ENCODE measurements at regions not wholly inside any gene's neighbourhood (a gene's known extent, or its start where the extent isn't known, plus 50 kb on each side); places are given as distances from the start of the nearest gene placed in this dataset.

- 83 to 88% methylated on average over 1 to 3 of the region's 3 CpGs for WGBS, 2 experiments (ENCODE audit: insufficient coverage in 1 of 2, insufficient read length in 1 of 2)
- H3K4me3 ChIP-seq (ENCODE audit: low read length), result no peak overlapping the region
- H3K27ac ChIP-seq (ENCODE audit: low read depth, low read length), result no peak overlapping the region
- no peaks in the 10 kb centered on the region for H3K27me3 ChIP-seq (ENCODE audit: control insufficient read depth, insufficient read depth, low read length, poor library complexity, severe bottlenecking)
- peaks cover 31% of the 10 kb centered on the region for H3K4me1 Mint-ChIP-seq
- peaks cover 19% of the 10 kb centered on the region for H3K9me3 ChIP-seq (ENCODE audit: control insufficient read depth, low read length)
- peaks cover 14% of the 10 kb centered on the region for H3K4me1 ChIP-seq (ENCODE audit: control insufficient read depth, insufficient read depth, low read length)
- DNase-seq, result no peak
- H3K27ac Mint-ChIP-seq, result no peak overlapping the region
- peaks cover 13% of the 10 kb centered on the region for H3K36me3 Mint-ChIP-seq (ENCODE audit: low read depth)
- H3K9ac ChIP-seq (ENCODE audit: extremely low read depth, low read length, poor library complexity, severe bottlenecking), result no peak overlapping the region
- H3K4me3 Mint-ChIP-seq, result no peak overlapping the region
- TF ChIP-seq CTCF (conservative IDR thresholded peaks at IDR 0.05), result no peak
- peaks cover 4% of the 10 kb centered on the region for H3K27me3 Mint-ChIP-seq (ENCODE audit: insufficient read depth)
- no peaks in the 10 kb centered on the region for H3K36me3 ChIP-seq (ENCODE audit: control insufficient read depth, insufficient read depth, low read length)
- H3K9me3 Mint-ChIP-seq, result peaks cover 19% of the 10 kb centered on the region
Measured at GRCh38 chr14:87816416-87816815, 176.6 kb downstream of the GALC start.

GRCh38 chr14:87815121-87815520 is 177.9 kb downstream of the GALC start:
- peak overlapping the region; percentile 84 for H3K27ac Mint-ChIP-seq
- no peak for TF ChIP-seq CTCF (conservative IDR thresholded peaks at IDR 0.05)
- H3K27ac ChIP-seq (ENCODE audit: low read depth, low read length), result no peak overlapping the region
- no peaks in the 10 kb centered on the region for H3K36me3 ChIP-seq (ENCODE audit: control insufficient read depth, insufficient read depth, low read length)
- H3K9me3 Mint-ChIP-seq, result peaks cover 19% of the 10 kb centered on the region
- peaks cover 37% of the 10 kb centered on the region for H3K4me1 Mint-ChIP-seq
- peak overlapping the region; percentile 58 for H3K9ac ChIP-seq (ENCODE audit: extremely low read depth, low read length, poor library complexity, severe bottlenecking)
- H3K4me3 Mint-ChIP-seq, result no peak overlapping the region
- WGBS, 2 experiments (ENCODE audit: insufficient coverage in 1 of 2, insufficient read length in 1 of 2), result 84 to 90% methylated on average over 2 to 9 of the region's 9 CpGs
- peaks cover 4% of the 10 kb centered on the region for H3K27me3 Mint-ChIP-seq (ENCODE audit: insufficient read depth)
- peaks cover 13% of the 10 kb centered on the region for H3K36me3 Mint-ChIP-seq (ENCODE audit: low read depth)
- peaks cover 14% of the 10 kb centered on the region for H3K4me1 ChIP-seq (ENCODE audit: control insufficient read depth, insufficient read depth, low read length)
- no peaks in the 10 kb centered on the region for H3K27me3 ChIP-seq (ENCODE audit: control insufficient read depth, insufficient read depth, low read length, poor library complexity, severe bottlenecking)
- no peak for DNase-seq
- H3K9me3 ChIP-seq (ENCODE audit: control insufficient read depth, low read length), result peaks cover 22% of the 10 kb centered on the region
- H3K4me3 ChIP-seq (ENCODE audit: low read length), result no peak overlapping the region

GRCh38 chr14:87813686-87814085 is 179.3 kb downstream of the GALC start:
- Mint-ChIP-seq H3K27ac (peak overlapping the region; percentile 84), H3K4me1 (peaks cover 44% of the 10 kb centered on the region), H3K9me3 (peaks cover 8% of the 10 kb centered on the region), H3K27me3 (ENCODE audit: insufficient read depth) (peaks cover 2% of the 10 kb centered on the region), H3K36me3 (ENCODE audit: low read depth) (peaks cover 9% of the 10 kb centered on the region), H3K4me3 (no peak overlapping the region)
- Histone ChIP-seq H3K9me3 (ENCODE audit: control insufficient read depth, low read length) (peaks cover 26% of the 10 kb centered on the region), H3K9ac (ENCODE audit: extremely low read depth, low read length, poor library complexity, severe bottlenecking) (peak overlapping the region; percentile 39), H3K4me1 (ENCODE audit: control insufficient read depth, insufficient read depth, low read length) (peaks cover 14% of the 10 kb centered on the region), H3K4me3 (ENCODE audit: low read length) (no peak overlapping the region), H3K36me3 (ENCODE audit: control insufficient read depth, insufficient read depth, low read length) (no peaks in the 10 kb centered on the region), H3K27me3 (ENCODE audit: control insufficient read depth, insufficient read depth, low read length, poor library complexity, severe bottlenecking) (no peaks in the 10 kb centered on the region), H3K27ac (ENCODE audit: low read depth, low read length) (no peak overlapping the region)
- 77 to 80% methylated on average over 4 of the region's 4 CpGs for WGBS, 2 experiments (ENCODE audit: insufficient coverage in 1 of 2, insufficient read length in 1 of 2)
- TF ChIP-seq CTCF (conservative IDR thresholded peaks at IDR 0.05), result no peak
- DNase-seq, result no peak

All from endodermal cell (in vitro differentiated cells).